HG02588 (cell line): ENCODE measurements at regions not wholly inside any gene's neighbourhood (a gene's known extent, or its start where the extent isn't known, plus 50 kb on each side); places are given as distances from the start of the nearest gene placed in this dataset.
"Not testable (repeated sequence)": the region's sequence is repeated elsewhere in the genome, so short reads cannot be mapped to it uniquely, and the experiment has no call there.

Experiments
- ATAC-seq: cut with Tn5 transposase; IDR thresholded peaks from one replicate; pipeline ENCODE4 v1.9.1; 2021; ENCODE audit warnings: mild to moderate bottlenecking, moderate library complexity; ENCODE audit not compliant: unreplicated experiment

DNA sequence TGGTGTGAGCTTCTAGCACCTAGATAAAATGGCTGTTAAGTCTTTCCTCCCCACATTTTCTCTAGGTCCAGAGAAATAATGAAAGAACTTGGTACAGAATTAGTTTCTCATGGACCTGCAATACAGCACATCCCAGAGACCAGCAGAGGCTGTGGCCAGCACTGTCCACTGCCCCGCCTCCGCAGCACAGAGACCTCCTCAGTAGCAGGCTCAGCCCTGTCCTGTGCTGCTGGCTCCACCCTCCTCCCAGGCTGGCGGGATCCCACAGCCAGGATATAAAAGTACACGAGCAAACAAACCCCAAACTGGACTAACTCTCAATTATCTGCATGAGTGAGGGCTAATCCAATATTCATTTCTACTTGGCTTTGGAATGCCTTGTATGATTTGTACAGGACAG lies 401.5 kb downstream of the RPS6KC1 start:
- ATAC-seq, result no peak

DNA sequence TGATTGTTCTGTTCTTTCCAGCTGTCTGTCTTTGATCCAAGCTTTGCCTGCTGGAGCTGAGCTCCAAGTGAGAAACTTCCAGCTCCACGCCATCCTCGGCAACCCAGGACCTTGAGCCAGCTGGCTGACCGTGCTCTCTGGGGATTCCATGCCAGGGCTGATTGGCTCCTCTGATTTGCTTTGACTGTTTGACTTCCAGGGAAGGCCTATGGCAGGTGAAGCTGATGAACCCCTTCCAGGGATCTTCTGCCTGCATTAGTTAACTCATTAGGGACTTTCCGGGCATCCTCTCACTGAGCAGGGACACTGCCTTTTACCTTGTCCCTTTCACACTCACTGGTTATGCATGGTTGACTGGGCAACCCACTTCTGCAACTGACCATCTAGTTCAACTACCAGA lies 406.1 kb downstream of the RPS6KC1 start:
- ATAC-seq, result no peak

DNA sequence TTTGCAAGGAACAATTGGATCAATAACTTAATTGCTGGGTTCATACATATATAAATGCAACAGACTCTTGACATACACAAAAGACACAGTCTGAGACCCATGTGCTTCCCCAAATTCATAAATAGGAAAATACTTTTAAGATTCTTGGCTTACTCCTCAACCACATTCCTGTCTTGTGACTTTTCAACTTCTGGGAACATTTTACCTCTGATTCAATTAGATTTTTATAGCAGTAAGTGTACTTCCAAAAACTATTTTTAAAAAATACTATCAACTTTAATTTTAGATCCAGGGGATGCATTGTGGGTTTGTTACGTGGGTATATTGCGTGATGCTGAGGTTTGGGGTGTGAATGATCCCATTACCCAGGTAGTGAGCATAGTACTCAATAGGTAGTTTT lies 406.7 kb downstream of the RPS6KC1 start:
- ATAC-seq, result no peak

DNA sequence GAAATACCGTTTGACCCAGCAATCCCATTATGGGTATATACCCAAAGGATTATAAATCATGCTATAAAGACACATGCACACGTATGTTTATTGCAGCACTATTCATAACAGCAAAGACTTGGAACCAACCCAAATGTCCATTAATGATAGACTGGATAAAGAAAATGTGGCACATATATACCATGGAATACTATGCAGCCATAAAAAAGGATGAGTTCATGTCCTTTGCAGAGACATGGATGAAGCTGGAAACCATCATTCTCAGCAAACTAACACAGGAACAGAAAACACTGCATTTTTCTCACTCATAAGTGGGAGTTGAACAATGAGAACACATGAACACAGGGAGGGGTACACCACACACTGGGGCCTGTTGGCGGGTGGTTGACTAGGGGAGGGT lies 411.3 kb downstream of the RPS6KC1 start:
- not testable (repeated sequence) for ATAC-seq

DNA sequence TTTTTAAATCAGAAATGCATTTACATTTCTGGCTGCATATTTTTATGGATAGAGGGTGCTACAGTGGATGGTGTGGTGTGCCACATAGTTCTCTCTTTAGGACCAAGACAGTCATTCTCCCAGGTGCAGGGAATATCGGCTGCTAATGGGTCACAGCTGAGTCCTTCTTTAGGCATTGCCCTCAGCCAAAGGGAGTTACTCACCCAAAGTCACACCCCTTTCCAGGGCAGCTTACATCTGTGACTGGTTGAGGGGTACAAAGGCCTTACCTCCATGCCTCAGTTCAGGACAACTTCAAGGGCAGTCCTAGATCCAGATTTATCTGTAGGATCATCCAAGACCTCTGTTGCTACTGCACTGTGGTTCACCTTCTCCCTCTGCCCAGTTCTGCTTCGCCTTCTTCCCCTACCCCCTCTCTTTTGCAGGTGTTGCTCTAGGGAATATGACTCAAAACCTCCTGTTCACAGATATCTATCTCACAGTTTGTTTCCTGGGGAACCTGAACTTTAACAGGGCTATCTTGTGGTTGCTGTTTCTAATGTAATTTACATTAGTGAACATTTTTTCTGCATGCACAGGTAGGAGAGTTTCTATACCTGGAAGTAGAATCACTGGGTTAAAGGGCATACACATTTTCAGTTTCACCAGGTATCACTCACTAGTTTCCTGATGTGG lies 413.9 kb downstream of the RPS6KC1 start:
- no peak for ATAC-seq

DNA sequence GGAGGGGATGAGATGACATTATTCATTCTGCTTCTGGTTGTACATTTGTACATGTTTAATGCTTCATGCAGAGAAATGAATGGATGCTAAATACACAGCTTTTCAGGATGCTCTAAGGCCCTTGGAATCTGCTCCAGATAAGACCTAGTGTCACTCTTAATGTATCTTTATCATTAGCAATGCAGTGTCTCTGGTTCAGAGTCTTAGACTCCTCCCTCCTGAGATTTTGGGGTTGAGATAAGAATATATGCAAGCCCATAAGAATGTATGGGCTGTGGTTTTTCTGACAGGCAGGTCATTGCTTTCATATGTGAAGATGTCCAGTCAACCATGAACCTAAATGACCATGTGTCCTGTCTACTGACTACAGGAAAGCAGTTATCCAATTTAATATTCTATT lies 415.5 kb downstream of the RPS6KC1 start:
- ATAC-seq, result no peak

DNA sequence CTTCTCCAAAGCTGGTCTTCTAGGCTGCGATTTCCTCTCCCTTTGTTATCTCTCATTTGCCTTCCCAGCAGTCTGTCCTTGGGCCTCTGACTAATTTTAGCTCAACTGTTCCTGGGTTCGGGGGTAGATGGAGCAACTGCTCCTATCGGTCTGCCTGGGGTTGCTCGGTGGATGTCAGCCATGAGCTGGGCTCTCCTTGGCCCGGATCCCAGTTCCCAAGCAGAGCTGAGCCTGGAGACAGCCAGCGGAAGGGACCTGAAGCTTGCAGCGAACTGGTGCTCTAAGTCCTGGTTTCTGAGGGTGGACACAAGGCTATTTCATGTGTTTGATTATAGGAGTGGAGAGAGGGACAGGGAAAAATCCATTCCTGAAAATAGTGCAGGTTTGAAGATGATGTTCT lies 423.0 kb downstream of the RPS6KC1 start:
- no peak for ATAC-seq

DNA sequence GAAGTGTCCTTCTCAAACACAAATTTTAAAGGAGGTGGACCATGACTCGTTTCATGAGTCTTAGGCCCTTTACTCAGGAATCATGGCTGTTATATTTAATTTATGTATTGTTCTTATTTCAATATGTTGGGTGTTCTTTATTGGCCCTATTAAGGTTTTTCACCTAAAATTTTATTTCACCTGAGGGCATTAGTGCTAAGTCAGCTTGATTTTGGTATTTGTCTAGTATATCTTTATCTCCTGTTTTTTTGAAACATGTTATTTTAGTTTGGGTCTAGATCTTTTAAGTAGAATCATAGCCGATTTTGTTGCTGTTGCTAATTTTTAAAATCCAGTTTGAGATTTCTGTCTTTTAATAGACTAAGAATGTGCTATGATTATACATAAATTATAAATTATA lies 430.4 kb downstream of the RPS6KC1 start:
- no peak for ATAC-seq

DNA sequence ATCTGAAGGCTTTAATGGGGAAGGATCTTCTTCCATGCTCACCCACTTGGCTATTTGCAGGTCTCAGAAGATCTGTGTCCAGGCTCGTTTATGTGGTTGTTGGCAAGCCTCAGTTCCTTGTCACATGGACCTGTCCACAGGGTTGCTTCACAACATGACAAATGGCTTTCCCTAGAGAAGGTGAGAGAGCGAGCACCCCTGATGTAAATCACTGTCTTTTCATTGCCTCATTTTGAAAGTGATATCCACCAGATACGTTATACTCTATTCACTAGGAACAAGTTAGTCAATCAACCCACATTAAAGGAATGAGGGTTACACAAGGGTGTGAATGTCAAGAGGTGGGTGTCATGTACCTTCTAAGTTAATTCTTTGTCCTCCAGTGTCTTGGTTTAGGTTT lies 433.3 kb downstream of the RPS6KC1 start:
- no peak for ATAC-seq

DNA sequence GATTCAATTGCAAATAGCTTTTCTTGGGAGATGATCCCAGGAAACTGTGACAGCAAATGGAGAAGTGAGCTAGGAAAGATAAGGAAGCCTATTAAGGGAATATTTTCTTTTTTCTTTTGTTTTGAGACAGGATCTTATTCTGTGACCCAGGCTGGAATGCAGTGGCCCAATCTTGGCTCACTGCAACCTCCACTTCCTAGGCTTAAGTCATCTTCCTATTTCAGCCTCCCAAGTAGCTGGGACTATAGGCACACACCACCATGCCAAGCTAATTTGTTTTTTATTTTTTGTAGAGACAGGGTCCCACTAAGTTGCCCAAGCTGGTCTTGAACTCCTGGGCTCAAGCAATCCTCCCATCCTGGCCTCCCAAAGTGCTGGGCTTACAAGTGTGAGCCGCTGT lies 433.7 kb downstream of the RPS6KC1 start:
- no peak for ATAC-seq

DNA sequence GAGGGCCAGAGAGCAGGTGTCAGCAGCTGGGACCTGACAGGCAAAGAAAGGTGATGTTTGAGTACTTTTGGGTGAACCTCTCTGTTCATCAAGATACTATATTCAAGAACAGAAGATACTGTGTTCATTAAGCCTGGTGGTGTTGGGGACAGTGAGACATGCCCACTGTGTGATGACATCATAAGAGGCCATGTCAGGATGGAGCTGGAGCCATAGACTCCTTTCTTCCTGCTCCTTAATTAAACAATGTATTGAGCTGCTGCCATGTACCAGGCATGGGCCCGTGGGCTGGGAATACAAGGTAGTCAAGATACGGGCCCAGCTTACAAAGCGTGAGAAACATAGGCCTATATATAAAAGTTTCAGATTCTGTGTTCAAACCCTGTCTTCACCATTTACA lies 435.4 kb downstream of the RPS6KC1 start:
- no peak for ATAC-seq

DNA sequence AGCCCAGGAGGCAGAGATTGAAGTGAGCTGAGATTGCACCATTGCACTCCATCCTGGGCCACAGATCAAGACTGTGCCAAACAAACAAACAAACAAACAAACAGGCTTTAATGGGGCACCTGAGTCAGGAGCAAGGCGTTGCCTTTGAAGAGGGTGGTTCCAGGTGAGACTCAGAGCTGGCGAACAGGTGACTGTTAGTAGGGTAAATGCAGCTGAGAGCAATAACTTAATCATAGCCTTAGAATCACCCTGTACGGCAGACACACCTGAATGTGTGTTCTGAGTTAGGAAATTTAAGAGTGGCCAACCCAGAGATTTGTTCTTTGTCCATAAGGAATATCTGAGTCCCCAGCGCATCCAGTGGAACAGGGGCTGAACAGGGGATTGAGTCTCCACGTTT lies 440.4 kb downstream of the RPS6KC1 start:
- ATAC-seq, result no peak

DNA sequence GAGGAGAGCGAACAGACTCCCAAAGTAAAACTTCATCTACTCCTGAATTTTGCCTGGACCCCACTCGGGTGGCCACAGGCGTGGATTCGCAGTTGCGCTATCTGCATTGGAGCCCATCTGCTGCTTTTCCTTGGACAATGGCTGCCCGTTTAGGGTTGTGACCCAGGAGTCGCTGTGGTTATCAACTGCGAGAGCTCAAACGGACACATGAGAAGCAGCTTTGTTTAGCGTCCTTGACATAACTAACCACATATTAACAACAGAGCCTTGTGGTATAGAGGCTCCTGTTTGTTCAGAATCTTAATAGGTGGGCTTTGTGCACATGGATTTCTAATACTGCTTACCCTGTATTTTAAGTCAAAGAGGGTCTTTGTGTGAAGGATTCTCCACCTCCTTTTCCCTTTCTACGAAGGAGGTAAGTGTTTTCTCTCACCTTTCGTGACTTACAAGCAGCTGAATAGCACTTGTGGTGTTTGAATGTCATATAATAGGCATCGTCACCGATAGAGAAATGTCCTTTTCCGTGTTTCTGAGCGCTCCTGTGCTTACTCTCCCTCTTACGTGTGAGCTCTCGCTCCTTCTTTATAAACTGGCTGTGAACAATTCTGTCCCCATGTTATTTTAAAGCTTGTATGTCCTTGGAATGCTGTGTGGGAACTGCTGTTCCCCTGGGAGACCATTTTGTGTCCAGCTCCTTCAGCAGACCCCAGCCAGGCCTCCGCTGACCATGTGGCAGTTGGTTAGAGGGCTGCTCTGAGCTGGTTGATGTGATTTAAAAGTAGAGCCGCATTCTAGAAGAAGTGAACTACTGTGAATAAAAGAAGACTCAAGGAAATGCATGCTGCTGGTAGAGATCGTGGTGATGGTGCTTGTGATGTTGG lies 441.4 kb downstream of the RPS6KC1 start:
- ATAC-seq, result no peak

DNA sequence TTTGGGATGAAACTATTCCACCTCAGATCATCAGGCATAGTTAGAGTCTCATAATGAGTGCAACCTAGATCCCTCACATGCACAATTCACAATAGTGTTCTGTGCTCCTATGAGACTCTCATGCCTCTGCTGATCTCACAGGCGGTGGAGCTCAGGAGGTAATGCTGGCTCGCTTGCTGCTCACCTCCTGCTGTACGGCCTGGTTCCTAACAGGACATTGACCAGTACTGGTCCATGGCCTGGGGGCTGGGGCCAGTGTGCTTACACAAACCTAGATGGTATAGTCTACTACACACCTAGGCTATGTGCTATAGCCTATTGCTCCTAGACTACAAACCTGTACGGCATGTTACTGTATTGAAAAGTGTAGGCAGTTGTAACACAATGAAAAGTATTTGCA lies 448.4 kb downstream of the RPS6KC1 start:
- no peak for ATAC-seq

DNA sequence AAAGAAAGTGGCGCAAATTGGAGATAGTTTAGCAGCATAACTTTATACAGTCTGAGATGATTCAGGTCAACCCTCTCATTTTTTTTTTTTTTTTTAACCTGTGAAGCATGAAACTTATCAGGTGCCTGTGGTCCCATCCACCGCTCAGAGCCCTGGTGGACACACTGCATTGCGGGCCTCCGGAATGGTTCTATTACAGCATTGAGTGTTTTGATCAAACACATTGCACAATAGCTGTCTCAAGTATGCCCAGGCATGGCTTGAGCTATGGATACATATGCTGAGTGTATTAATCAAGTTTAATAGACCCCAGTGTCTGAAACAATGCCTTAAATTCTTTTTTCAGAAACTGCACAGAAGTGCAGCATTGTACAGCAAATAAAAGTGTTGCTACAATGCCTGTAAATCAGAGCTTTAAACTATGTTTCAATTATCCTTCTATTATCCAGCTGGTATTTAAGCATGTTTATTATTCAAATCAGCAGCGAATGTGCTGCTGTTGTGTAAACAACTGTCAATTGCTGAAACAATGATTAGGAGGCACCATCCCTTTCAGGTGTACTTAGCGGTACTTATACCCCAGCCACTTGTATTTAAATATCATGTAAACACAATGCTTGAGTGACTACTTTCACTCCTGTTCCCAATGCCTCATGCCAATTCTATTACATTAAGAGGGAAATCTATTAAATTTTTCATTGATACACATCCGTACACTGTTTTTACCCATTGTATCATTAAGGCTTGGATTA lies 456.6 kb downstream of the RPS6KC1 start:
- ATAC-seq, result no peak

DNA sequence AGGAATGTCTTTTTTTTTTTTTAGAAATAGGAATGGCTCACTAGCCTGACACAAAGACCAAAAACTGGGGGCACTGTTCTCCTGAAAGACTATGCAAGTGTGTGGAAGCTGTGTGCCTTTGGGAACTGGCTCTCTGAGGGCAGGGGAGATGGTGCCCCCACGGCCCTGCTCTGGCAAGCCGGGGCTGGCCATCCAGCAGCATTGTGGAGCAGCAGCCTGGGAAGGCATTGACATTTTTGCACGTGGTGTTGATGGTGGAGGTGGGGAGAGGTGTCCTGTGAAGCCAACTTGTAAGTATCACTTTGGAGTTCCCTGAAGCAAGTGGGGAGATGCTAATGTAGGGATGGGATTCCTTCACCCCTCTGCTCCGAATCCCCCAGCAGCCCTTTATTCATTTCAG lies 460.1 kb downstream of the RPS6KC1 start:
- no peak for ATAC-seq

DNA sequence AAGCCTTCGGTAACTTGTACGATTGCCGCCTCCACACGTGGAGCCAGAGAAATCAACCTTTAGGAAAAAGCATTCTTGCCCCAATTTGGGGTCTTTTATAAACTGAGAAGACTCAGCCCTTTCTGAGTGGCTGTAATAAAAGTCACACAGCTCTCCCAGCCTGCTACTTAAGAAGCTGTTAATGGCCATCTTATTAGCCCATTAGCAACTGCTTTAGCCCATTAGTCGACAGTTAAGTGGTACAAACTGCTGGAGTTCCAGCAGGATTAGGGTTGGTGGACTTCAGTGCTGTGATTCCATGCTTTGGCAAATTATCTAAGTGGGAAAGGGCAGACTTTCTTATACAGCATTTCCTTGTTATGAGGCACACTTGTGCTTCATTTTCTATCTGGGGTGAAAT lies 461.3 kb downstream of the RPS6KC1 start:
- ATAC-seq, result no peak

DNA sequence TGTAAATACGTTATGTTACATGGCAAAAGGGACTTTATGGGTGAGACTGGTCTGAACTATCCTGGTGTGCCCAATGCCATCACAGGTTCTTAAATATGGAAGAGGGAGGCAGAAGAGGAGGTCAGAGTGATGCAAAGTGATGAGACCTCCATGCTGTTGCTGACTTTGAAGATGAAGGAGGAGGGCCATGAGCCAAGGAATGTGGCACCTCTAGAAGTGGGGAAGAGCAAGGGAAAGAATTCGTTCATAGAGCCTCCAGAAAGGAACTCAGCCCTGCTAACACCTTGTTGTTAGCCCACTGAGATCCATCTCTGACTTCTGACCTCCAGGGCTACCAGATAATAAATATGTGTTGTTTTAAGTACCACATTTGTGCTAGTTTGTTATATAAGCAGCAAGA lies 462.0 kb downstream of the RPS6KC1 start:
- ATAC-seq, result no peak

DNA sequence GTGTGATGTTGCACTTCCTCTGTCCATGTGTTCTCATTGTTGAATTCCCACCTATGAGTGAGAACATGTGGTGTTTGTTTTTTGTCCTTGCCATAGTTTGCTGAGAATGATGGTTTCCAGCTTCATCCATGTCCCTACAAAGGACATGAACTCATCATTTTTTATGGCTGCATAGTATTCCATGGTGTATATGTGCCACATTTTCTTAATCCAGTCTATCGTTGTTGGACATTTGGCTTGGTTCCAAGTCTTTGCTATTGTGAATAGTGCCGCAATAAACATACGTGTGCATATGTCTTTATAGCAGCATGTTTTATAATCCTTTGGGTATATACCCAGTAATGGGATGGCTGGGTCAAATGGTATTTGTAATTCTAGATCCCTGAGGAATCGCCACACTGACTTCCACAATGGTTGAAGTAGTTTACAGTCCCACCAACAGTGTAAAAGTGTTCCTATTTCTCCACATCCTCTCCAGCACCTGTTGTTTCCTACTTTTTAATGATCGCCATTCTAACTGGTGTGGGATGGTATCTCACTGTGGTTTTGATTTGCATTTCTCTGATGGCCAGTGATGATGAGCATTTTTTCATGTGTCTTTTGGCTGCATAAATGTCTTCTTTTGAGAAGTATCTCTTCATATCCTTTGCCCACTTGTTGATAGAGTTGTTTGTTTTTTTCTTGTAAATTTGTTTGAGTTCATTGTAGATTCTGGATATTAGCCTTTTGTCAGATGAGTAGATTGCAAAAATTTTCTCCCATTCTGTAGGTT lies 463.6 kb downstream of the RPS6KC1 start:
- not testable (repeated sequence) for ATAC-seq

DNA sequence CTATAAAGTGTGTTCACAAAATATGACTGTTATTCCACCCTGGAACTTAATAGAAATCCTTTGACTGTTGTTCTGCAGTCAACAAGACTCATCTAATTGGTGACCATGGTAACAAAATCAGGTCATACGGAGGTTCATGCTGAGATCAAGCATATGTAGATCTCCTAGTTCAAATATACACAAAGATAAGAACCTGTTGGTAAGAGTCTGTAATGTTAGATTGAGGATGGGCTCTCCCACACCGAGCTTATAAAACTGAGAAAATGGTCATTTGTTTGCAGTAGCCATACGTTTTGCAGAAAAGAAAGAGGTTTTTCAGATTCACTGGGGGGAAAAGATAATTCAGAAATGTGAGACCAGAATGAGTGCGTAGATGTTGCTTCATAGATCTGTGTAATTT lies 468.1 kb downstream of the RPS6KC1 start:
- ATAC-seq, result no peak

DNA sequence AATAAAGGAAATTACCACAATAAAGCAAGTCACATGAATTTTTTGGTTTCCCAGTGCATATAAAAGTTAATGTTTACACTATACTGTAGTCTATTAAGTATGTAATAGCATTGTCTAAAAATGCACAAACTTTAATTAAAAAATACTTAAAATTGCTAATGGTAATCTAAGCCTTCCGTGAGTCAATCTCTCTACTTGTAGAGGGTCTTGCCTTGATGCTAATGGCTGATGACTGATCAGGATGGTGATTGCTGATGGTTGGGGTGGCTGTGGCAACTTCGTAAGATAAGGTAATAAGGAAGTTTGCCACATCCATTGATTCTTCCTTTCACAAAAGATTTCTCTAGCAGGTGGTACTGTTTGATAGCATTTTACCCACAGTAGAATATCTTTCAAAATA lies 466.6 kb upstream of the PROX1 start:
- ATAC-seq, result no peak
